HG03342 (cell line): ENCODE measurements at regions not wholly inside any gene's neighbourhood (a gene's known extent, or its start where the extent isn't known, plus 50 kb on each side); places are given as distances from the start of the nearest gene placed in this dataset.
"Not testable (repeated sequence)": the region's sequence is repeated elsewhere in the genome, so short reads cannot be mapped to it uniquely, and the experiment has no call there.

Source experiments
- ATAC-seq: cut with Tn5 transposase; IDR thresholded peaks from one replicate; pipeline ENCODE4 v1.9.1; 2021; ENCODE audit warnings: mild to moderate bottlenecking, moderate library complexity; ENCODE audit not compliant: unreplicated experiment

- no peak for ATAC-seq
Observed at GRCh38 chr5:26563979-26564378, 474.4 kb downstream of the CDH9 start.

- ATAC-seq = no peak
Observed at GRCh38 chr5:26553079-26553478, 485.3 kb downstream of the CDH9 start.

GRCh38 chr5:26543987-26544386 lies 494.4 kb downstream of the CDH9 start:
- ATAC-seq = no peak

- no peak for ATAC-seq
Observed at GRCh38 chr5:26538226-26538625, 500.2 kb downstream of the CDH9 start.

DNA sequence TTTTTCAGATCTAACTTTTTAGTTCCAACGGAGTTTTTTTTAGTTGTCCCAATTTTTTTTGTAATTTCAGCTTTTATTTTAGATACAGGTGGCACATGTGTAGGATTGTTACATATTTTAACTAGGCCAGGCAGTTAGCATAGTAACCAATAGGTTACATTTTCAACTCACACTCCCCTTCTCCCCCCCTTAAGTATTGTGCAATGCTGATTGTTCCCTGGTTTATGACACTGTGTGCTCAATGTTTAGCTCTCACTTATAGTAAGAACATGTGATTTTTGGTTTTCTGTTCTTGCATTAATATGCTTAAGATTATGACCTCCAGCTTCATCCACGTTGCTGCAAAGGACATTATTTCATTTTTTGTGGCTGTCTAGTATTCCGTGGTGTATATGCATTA lies 503.2 kb downstream of the CDH9 start:
- ATAC-seq = no peak

DNA sequence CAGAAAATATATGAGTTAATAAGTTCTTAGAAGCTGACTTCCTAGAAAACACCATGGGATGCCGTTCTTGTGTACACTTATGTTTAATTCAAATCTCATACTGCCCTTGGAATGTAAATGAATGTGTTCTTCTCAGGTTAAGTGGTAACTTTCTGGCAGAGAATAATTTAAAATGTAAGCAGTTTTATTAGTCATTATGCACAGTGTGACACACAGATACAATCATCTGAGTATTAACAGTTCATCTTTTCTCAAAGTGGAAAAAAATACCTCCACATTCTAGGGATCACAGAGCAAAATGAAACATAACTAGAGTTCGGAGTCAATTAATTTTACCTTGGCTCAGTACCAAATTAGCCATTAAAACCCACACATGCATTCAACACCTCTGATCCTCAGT lies 508.1 kb downstream of the CDH9 start:
- ATAC-seq = no peak

- no peak for ATAC-seq
Observed at GRCh38 chr5:26519245-26519644, 519.1 kb downstream of the CDH9 start.

DNA sequence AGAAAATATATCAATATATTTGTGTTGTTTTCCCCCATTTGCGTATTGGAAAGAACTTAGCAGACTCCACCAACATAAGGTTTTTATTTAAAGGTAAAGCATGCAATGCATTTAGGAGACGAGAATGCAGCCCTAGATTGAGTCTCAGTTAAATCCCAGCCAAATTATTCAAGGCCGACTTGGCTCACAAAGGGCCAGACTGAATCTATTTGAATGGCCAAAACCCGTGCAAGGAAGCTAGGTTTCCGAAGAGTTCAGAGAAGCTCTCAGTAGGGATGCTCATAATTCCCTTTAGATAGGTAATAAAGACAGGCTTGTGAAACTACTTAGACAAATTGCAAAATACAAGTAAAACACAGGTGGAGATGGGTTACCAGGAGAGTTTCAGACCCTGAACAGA lies 520.3 kb downstream of the CDH9 start:
- no peak for ATAC-seq

- no peak for ATAC-seq
Observed at GRCh38 chr5:26498972-26499371, 539.4 kb downstream of the CDH9 start.

DNA sequence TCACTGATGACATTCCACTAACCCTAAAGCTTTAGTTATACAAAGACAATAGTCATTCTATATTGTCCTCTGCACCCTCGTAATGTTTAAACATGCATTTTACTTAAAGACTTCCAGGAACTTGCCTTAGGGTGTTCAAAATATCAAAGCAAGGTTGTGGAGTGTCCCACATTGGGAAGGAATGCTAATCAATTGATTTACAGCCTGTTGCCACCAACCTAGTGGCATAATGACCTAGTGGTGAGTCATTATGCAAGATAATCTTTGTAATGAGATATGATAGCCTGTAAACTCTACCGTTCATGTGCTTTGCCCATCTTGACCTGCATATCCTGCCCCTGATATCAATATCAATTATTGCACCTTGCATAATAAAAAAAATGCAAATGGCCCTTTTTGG lies 542.9 kb downstream of the CDH9 start:
- no peak for ATAC-seq

DNA sequence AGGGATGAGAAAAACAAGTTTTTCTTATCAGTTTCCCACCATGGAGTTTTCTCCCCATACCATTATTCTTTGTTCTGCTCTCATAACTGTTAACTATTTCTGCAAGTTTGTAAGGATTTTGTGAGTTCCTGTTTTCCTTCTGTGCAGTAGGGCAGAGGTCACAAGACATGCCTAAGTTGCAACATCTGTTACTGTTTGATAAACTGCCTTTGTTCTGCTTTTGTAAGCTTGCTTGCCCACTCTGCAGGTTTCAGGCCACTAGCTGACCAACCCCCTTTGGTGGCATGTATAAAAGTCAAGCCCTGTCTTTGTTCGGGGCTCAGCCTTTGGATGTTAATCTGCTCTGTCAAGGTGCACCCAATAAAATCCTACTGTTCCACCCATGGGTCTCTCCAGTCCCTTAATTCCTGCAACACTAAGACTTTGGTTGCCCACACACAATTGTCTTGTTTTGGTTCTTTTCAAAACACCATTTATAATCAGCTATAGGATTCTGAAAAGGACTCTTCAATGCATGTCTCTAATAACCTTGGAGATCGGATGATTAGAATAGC lies 545.4 kb downstream of the CDH9 start:
- no peak for ATAC-seq

DNA sequence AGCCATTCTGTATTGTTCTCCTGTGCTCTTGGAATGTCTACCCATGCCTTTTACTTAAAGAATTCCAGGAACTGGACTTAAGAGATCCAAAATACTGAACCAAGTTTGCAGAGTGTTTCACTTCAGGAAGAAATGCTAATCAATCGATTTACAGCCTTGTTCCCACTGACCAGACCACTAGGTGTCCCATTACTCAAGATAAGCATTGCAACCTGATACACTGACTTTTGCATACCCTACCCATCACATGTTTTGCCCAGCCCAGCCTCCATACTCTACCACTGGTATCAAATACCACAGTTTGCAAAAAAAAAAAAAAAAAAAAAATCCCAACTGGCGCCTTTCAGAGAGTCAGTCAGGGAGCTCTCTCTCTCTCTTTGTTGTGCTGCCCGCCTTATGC lies 550.8 kb downstream of the CDH9 start:
- no peak for ATAC-seq

DNA sequence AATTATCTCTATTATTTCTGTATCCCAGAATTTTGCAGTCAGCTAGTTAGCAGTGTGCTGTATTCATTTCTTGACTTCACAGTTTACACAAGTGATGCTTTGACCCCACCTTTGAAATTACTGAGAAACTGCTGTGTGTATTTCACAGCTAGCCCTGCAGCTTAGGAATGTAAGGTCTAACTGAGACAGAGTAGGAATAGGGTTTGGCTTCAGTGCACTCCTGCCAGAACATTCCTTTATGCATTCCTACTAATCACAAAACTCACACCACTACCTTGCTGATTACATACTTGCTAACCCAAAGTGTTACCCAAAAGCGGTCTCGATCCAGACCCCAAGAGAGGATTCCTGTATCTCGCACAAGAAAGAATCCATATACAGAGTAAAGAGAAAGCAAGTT lies 551.8 kb downstream of the CDH9 start:
- ATAC-seq = no peak

DNA sequence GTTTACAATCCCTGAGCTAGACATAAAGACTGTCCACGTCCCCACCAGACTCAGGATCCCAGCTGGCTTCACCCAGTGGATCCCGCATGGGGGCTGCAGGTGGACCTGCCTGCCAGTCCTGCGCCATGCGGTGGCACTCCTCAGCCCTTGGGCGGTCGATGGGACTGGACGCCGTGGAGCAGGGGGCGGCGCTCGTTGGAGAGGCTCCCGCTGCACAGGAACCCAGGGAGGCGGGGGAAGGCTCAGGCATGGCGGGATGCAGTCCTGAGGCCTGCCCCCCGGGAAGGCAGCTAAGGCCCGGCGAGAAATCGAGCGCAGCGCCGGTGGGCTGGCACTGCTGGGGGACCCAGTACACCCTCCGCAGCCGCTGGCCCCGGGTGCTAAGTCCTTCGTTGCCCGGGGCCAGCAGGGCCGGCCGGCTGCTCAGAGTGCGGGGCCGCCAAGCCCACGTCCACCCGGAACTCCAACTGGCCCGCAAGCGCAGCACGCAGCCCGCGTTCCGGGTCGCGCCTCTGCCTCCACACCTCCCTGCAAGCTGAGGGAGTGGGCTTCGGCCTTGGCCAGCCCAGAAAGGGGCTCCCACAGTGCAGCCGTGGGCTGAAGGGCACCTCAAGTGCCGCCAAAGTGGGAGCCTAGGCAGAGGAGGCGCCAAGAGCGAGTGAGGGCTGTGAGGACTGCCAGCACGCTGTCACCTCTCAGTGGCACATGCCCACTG lies 553.1 kb downstream of the CDH9 start:
- ATAC-seq = not testable (repeated sequence)

DNA sequence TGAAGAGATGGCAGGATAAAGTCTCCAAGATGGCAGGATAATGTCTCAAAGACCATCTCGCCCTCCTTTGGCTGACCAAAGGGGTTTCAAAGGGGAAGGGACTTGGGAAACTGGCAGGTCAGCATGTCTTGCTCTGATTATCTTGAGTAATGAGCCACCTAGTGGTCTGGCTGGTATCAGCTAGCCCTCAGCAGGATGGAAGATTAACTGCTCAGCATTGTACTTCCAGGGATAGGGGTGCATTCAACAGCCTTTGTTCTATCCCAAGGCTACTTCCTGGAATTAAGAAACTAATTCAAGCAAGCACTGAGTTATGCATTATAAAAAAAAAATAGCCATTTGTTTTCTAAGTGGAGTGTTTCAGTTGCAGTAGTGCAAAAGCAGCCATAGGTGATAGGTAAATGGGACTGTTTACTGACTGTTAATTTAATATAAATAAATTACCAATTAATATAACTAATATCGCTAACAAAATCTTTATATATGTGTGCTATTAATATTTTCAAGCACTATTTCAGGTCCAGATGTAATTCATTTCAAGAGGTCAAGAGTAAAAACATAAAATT lies 555.5 kb downstream of the CDH9 start:
- no peak for ATAC-seq

GRCh38 chr5:26482076-26482809 lies 556.1 kb downstream of the CDH9 start:
- no peak for ATAC-seq

GRCh38 chr5:26470439-26470838 lies 567.9 kb downstream of the CDH9 start:
- ATAC-seq = no peak

DNA sequence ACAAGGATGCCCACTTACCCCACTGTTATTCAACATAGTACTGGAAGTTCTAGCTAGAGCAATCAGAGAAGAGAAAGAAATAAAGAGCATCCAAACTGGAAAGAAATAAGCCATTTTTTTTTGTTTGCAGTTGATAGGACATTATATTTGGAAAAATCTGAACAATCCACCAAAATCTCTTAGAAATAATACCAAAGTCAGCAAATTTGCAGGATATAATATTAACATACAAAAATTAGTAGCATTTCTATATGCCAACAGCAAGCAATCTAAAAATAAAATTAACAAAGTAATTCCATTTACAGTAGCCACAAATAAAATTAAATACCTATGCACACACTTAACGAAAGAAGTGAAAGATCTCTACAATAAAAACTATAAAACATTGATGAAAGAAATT lies 599.3 kb downstream of the CDH9 start:
- ATAC-seq = no peak

- ATAC-seq = no peak
Observed at GRCh38 chr5:26434688-26435087, 603.7 kb downstream of the CDH9 start.

DNA sequence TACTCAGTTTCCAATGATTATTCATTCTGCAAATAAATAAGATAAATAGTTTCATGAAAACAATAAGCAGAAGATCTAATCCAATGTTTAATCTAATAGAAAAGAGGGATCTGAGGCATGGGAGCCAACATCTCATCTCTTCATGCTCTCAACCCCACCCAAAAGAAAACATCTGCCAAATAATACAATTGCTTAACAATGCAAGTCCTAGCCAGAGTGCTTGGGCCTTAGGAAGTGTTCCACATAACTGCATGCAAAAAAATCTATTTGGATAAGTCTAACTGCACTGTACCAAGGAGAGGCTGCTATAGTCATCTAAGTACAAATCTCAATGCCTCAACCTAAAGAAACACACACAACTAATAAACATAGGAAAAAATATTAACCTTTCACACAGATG lies 606.0 kb downstream of the CDH9 start:
- ATAC-seq = no peak

DNA sequence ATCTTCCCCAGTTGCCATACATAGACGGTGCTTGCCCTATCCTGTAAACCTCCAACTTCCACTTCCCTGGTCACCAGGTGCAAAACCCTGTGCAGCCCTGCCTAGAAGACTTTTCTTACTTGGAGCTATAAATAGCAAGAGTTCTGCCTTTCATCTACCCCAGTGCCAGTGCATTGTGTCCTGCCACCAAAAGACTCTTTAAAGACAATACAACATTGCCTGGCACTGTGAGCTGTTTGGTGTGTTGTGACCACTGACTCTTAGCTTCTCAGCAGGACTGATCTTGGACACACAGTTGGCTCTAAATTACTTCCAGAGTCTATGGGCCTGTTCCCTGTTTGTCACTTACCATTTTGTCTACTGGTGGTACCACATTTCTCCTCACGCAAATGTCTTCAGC lies 608.1 kb downstream of the CDH9 start:
- no peak for ATAC-seq

GRCh38 chr5:26427281-26427680 lies 611.1 kb downstream of the CDH9 start:
- no peak for ATAC-seq
